Panc1 (cell line): ENCODE measurements at regions not wholly inside any gene's neighbourhood (a gene's known extent, or its start where the extent isn't known, plus 50 kb on each side); places are given as distances from the start of the nearest gene placed in this dataset.

Experiments used
- ATAC-seq: fragments of 200-7000 bp; cut with Tn5 transposase; 2 replicates; pipeline ENCODE4 v1.9.1; 2020; ENCODE audit warnings: mild to moderate bottlenecking, moderate library complexity
- BruUV-seq: library from RNA; stranded (reverse); fragments of 400-500 nt; replicated peaks from 2 replicates; lab custom pipeline; 2021; lab: Mats Ljungman, UMichigan
- CTCF ChIA-PET: fragments of 300-600 bp; sonication (Branson Sonifier 250); formaldehyde crosslinking; loops from one replicate; lab custom pipeline; 2022; ENCODE audit warnings: antibody characterized with exemption; lab: Charles Lee
- POLR2A ChIA-PET: fragments of 300-600 bp; sonication (Branson Sonifier 250); formaldehyde crosslinking; loops from one replicate; lab custom pipeline; 2022; ENCODE audit warnings: antibody characterized with exemption; lab: Charles Lee
- DNase-seq: peaks from one replicate; pipeline ENCODE4 v3.0.0-alpha.2; 2010; ENCODE audit warnings: low read depth, low spot score
- H3K27ac ChIP-seq: 2 replicates; pipeline ENCODE4 v1.5.1; 2011; ENCODE audit warnings: mild to moderate bottlenecking, low read length, inconsistent platforms
- H3K27me3 ChIP-seq: fragments of 200-500 bp; sonication (Bioruptor generic); 2 replicates; pipeline ENCODE4 v1.6.0; 2014; ENCODE audit warnings: low read length, inconsistent platforms; ENCODE audit not compliant: control insufficient read depth, insufficient read depth
- H3K36me3 ChIP-seq: fragments of 200-500 bp; sonication (Bioruptor generic); 2 replicates; pipeline ENCODE4 v1.5.1; 2014; ENCODE audit warnings: inconsistent platforms, mild to moderate bottlenecking, low read length, moderate library complexity; ENCODE audit not compliant: control insufficient read depth, insufficient read depth
- H3K4me1 ChIP-seq: 2 replicates; pipeline ENCODE4 v1.5.1; 2011; ENCODE audit warnings: inconsistent platforms, mild to moderate bottlenecking, low read length, moderate library complexity; ENCODE audit not compliant: control insufficient read depth, insufficient read depth
- H3K4me3 ChIP-seq, 2 experiments: 2 replicates each; pipeline ENCODE4 v1.5.1; 2011 to 2012; ENCODE audit warnings: low read depth in 2 of 2, low read length in 2 of 2, mild to moderate bottlenecking in 2 of 2, inconsistent platforms in 1 of 2, moderate library complexity in 1 of 2
- H3K9me3 ChIP-seq: fragments of 200-500 bp; sonication (Bioruptor generic); 2 replicates; pipeline ENCODE4 v1.5.1; 2014; ENCODE audit warnings: low read depth, mild to moderate bottlenecking, inconsistent platforms, low read length, moderate library complexity; ENCODE audit not compliant: control insufficient read depth, insufficient read depth
- CTCF ChIP-seq: fragments of 450-650 bp; IDR thresholded peaks from 2 replicates; pipeline ENCODE4 v1.5.1; 2017; ENCODE audit warnings: mild to moderate bottlenecking
- POLR2AphosphoS5 ChIP-seq: IDR thresholded peaks from 2 replicates; pipeline ENCODE4 v1.6.1; 2012; ENCODE audit warnings: mild to moderate bottlenecking, low read depth, low read length, moderate library complexity
- REST ChIP-seq, 2 experiments: IDR thresholded peaks; 2 replicates each; pipeline ENCODE4 v1.6.1; 2011 to 2012; ENCODE audit warnings: low read depth in 2 of 2, control low read depth in 1 of 2, low read length in 1 of 2, mild to moderate bottlenecking in 1 of 2, moderate library complexity in 1 of 2; ENCODE audit not compliant: insufficient read depth in 1 of 2
- SIN3A ChIP-seq: IDR thresholded peaks from 2 replicates; pipeline ENCODE4 v1.6.1; 2012; ENCODE audit warnings: low read depth, mild to moderate bottlenecking, low read length, moderate library complexity, borderline replicate concordance; ENCODE audit not compliant: insufficient read depth
- TCF7L2 ChIP-seq: IDR thresholded peaks from 2 replicates; pipeline ENCODE4 v1.6.1; 2011; ENCODE audit warnings: mild to moderate bottlenecking, low read depth, low read length, inconsistent platforms
- in situ Hi-C: cut with HindIII; loops from 2 replicates; pipeline ENCODE4 v1.10.0; 2016; ENCODE audit warnings: low sequenced_read_pairs, low pct_unique_long_range_greater_than_20kb
- intact Hi-C: fragments of 100-400 bp; cut with micrococcal nuclease; formaldehyde crosslinking; loops from one replicate; pipeline ENCODE4 v1.10.0; 2022; ENCODE audit not compliant: unreplicated experiment

- CTCF ChIA-PET, result no interaction called here
- ATAC-seq (no peak), DNase-seq (no peak)
- intact Hi-C loops, result no loop called here
- no peak overlapping the region for H3K4me3 ChIP-seq
- no TSS peak for BruUV-seq
- H3K36me3 ChIP-seq, result no peaks in the 10 kb centered on the region
- H3K27ac ChIP-seq, result no peak overlapping the region
- TF ChIP-seq SIN3A (no peak), TCF7L2 (no peak), CTCF (no peak), POLR2AphosphoS5 (no peak), REST (IDR thresholded peaks at IDR 0.05; ENCODE audit: insufficient read depth in 1 of 2, low read depth in 2 of 2, low read length in 1 of 2) (no peak)
- in situ Hi-C loops, result no loop called here
- H3K4me1 ChIP-seq, result no peaks in the 10 kb centered on the region
- H3K27me3 ChIP-seq, result no peaks in the 10 kb centered on the region
- H3K9me3 ChIP-seq, result no peaks in the 10 kb centered on the region
- POLR2A ChIA-PET, result no interaction called here
Observed at GRCh38 chr5:142433526-142434321, 108.9 kb upstream of the SPRY4 start.

- POLR2A ChIA-PET, result no interaction called here
Observed at GRCh38 chr5:142432961-142433360, 108.1 kb upstream of the SPRY4 start.

More at GRCh38 chr5:142432961-142433360, 108.1 kb upstream of the SPRY4 start:
- CTCF ChIA-PET, result no interaction called here
- H3K27me3 ChIP-seq, result no peaks in the 10 kb centered on the region
- in situ Hi-C loops, result no loop called here
- H3K4me1 ChIP-seq, result no peaks in the 10 kb centered on the region
- no peak overlapping the region for H3K4me3 ChIP-seq
- H3K9me3 ChIP-seq, result no peaks in the 10 kb centered on the region
- intact Hi-C loops, result no loop called here
- no peaks in the 10 kb centered on the region for H3K36me3 ChIP-seq
- ATAC-seq (peak; percentile 35; the same call in 1 of the 2 replicates), DNase-seq (no peak)
- TF ChIP-seq SIN3A (no peak), TCF7L2 (no peak), REST (IDR thresholded peaks at IDR 0.05; ENCODE audit: insufficient read depth in 1 of 2, low read depth in 2 of 2, low read length in 1 of 2) (no peak), POLR2AphosphoS5 (no peak), CTCF (no peak)
- no peak overlapping the region for H3K27ac ChIP-seq
- no TSS peak for BruUV-seq
